Liver (tissue), 3 donors: ENCODE measurements at regions not wholly inside any gene's neighbourhood (a gene's known extent, or its start where the extent isn't known, plus 50 kb on each side); places are given as distances from the start of the nearest gene placed in this dataset.

Source experiments
- EGR1 ChIP-seq, 2 donors: IDR thresholded peaks; 2 replicates each; pipeline ENCODE4 v1.6.1; 2016 to 2018; ENCODE audit warnings: antibody characterized with exemption in 2 of 2, low read depth in 2 of 2
- GABPA ChIP-seq, 2 donors: IDR thresholded peaks in 1 of 2; conservative IDR thresholded peaks in 1 of 2; 2 replicates each; pipeline ENCODE4 v1.6.1; 2016; ENCODE audit warnings: antibody characterized with exemption in 2 of 2, mild to moderate bottlenecking in 1 of 2, moderate library complexity in 1 of 2
- JUND ChIP-seq, 2 donors: IDR thresholded peaks; 2 replicates each; pipeline ENCODE4 v1.6.1; 2016; ENCODE audit warnings: antibody characterized with exemption in 2 of 2
- RAD21 ChIP-seq, 2 donors: IDR thresholded peaks; 2 replicates each; pipeline ENCODE4 v1.6.1; 2016; ENCODE audit warnings: antibody characterized with exemption in 2 of 2, mild to moderate bottlenecking in 2 of 2
- TAF1 ChIP-seq: conservative IDR thresholded peaks from 2 replicates; pipeline ENCODE4 v1.6.1; 2016; ENCODE audit warnings: antibody characterized with exemption, mild to moderate bottlenecking
- YY1 ChIP-seq: IDR thresholded peaks from 2 replicates; pipeline ENCODE4 v1.6.1; 2016; ENCODE audit warnings: antibody characterized with exemption, mild to moderate bottlenecking
- TF ChIP-seq, protein P1 (sequence below): fragments of 150-350 bp; IDR thresholded peaks from 2 replicates; pipeline ENCODE4 v1.5.1; 2017; ENCODE audit warnings: improper control_type of control experiment, low read depth, low read length; ENCODE audit not compliant: missing input control
- TF ChIP-seq, protein P2 (sequence below): IDR thresholded peaks from 2 replicates; pipeline ENCODE4 v1.6.1; 2016; ENCODE audit warnings: antibody characterized with exemption, mild to moderate bottlenecking
- TF ChIP-seq, protein P3 (sequence below): IDR thresholded peaks from 2 replicates; pipeline ENCODE4 v1.6.1; 2016; ENCODE audit warnings: antibody characterized with exemption
- TF ChIP-seq, protein P4 (sequence below): IDR thresholded peaks from 2 replicates; pipeline ENCODE4 v1.6.1; 2016; ENCODE audit warnings: antibody characterized with exemption
- donor health status: healthy.
- donor health status: healthy.

DNA sequence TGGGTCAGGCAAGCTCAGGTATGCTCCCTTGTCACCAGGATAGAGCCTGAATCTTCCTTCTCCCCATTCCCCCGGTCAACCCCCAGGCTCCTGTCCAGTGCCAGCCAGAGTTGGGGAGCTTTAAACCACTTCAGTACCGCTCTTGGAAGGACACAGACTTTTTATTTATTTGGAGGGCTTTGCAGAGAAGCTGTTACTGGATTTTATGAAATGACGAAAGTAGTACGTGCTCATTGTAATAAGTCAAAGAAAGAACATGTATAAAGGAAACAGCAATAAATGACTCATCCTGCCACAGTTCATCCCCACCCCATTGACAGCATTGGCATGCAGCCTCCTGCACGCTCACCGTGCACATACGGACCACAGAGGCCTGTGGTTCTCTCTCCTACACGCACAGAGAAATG is 230.3 kb downstream of the AUH start:
- TF ChIP-seq, protein P1, sequence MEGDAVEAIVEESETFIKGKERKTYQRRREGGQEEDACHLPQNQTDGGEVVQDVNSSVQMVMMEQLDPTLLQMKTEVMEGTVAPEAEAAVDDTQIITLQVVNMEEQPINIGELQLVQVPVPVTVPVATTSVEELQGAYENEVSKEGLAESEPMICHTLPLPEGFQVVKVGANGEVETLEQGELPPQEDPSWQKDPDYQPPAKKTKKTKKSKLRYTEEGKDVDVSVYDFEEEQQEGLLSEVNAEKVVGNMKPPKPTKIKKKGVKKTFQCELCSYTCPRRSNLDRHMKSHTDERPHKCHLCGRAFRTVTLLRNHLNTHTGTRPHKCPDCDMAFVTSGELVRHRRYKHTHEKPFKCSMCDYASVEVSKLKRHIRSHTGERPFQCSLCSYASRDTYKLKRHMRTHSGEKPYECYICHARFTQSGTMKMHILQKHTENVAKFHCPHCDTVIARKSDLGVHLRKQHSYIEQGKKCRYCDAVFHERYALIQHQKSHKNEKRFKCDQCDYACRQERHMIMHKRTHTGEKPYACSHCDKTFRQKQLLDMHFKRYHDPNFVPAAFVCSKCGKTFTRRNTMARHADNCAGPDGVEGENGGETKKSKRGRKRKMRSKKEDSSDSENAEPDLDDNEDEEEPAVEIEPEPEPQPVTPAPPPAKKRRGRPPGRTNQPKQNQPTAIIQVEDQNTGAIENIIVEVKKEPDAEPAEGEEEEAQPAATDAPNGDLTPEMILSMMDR: no peak
- TF ChIP-seq, protein P2, sequence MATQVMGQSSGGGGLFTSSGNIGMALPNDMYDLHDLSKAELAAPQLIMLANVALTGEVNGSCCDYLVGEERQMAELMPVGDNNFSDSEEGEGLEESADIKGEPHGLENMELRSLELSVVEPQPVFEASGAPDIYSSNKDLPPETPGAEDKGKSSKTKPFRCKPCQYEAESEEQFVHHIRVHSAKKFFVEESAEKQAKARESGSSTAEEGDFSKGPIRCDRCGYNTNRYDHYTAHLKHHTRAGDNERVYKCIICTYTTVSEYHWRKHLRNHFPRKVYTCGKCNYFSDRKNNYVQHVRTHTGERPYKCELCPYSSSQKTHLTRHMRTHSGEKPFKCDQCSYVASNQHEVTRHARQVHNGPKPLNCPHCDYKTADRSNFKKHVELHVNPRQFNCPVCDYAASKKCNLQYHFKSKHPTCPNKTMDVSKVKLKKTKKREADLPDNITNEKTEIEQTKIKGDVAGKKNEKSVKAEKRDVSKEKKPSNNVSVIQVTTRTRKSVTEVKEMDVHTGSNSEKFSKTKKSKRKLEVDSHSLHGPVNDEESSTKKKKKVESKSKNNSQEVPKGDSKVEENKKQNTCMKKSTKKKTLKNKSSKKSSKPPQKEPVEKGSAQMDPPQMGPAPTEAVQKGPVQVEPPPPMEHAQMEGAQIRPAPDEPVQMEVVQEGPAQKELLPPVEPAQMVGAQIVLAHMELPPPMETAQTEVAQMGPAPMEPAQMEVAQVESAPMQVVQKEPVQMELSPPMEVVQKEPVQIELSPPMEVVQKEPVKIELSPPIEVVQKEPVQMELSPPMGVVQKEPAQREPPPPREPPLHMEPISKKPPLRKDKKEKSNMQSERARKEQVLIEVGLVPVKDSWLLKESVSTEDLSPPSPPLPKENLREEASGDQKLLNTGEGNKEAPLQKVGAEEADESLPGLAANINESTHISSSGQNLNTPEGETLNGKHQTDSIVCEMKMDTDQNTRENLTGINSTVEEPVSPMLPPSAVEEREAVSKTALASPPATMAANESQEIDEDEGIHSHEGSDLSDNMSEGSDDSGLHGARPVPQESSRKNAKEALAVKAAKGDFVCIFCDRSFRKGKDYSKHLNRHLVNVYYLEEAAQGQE: no peak
- TF ChIP-seq, protein P3, sequence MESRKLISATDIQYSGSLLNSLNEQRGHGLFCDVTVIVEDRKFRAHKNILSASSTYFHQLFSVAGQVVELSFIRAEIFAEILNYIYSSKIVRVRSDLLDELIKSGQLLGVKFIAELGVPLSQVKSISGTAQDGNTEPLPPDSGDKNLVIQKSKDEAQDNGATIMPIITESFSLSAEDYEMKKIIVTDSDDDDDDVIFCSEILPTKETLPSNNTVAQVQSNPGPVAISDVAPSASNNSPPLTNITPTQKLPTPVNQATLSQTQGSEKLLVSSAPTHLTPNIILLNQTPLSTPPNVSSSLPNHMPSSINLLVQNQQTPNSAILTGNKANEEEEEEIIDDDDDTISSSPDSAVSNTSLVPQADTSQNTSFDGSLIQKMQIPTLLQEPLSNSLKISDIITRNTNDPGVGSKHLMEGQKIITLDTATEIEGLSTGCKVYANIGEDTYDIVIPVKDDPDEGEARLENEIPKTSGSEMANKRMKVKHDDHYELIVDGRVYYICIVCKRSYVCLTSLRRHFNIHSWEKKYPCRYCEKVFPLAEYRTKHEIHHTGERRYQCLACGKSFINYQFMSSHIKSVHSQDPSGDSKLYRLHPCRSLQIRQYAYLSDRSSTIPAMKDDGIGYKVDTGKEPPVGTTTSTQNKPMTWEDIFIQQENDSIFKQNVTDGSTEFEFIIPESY: no peak
- TF ChIP-seq EGR1 (IDR thresholded peaks at IDR 0.05; ENCODE audit: low read depth in 2 of 2) (no peak), YY1 (no peak), RAD21 (IDR thresholded peaks at IDR 0.05) (no peak), JUND (IDR thresholded peaks at IDR 0.05) (no peak), GABPA (IDR thresholded peaks at IDR 0.05 in 1 of 2, conservative IDR thresholded peaks at IDR 0.05 in 1 of 2) (no peak), TAF1 (no peak)
- TF ChIP-seq, protein P4, sequence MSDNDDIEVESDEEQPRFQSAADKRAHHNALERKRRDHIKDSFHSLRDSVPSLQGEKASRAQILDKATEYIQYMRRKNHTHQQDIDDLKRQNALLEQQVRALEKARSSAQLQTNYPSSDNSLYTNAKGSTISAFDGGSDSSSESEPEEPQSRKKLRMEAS: no peak
